ENCODE measurements at regions not wholly inside any gene's neighbourhood (a gene's known extent, or its start where the extent isn't known, plus 50 kb on each side); places are given as distances from the start of the nearest gene placed in this dataset.

DNA sequence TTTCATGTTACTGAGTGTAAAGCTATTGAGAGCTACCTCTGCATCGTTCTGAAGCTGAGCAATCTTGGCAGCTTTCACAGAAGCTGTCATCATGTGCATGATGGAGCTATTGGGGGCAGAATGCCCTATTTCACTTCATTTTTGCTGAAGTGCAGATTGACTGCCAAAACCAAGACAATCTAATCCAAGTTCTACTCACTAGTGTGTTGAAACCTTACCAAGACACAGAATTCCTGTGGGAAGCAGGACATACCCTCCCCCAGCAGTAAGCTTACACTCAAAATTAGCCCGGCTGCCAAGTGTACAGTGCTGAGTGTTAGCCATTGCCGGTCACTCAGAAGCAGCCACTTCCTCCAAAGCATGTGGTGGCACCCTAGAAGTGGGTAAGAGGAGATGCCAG is 177.3 kb upstream of the TENT5A start:
- TF ChIP-seq SAP30 (IDR thresholded peaks at IDR 0.05; ENCODE audit: insufficient read depth, insufficient replicate concordance, low read length) (no peak), KDM5A (IDR thresholded peaks at IDR 0.05; ENCODE audit: low read length) (no peak), SP4 (IDR thresholded peaks at IDR 0.05; ENCODE audit: low read length) (no peak), GABPA (IDR thresholded peaks at IDR 0.05; ENCODE audit: borderline replicate concordance, insufficient read depth, low read length) (no peak), NANOG (IDR thresholded peaks at IDR 0.05; ENCODE audit: insufficient read depth, low read depth, low read length, poor library complexity, severe bottlenecking) (no peak), ASH2L (IDR thresholded peaks at IDR 0.05; ENCODE audit: low read length) (no peak), SUZ12 (IDR thresholded peaks at IDR 0.05; ENCODE audit: low read length) (no peak), CHD1 (IDR thresholded peaks at IDR 0.05; ENCODE audit: low read depth, low read length) (no peak)
- TF ChIP-seq, protein P1, sequence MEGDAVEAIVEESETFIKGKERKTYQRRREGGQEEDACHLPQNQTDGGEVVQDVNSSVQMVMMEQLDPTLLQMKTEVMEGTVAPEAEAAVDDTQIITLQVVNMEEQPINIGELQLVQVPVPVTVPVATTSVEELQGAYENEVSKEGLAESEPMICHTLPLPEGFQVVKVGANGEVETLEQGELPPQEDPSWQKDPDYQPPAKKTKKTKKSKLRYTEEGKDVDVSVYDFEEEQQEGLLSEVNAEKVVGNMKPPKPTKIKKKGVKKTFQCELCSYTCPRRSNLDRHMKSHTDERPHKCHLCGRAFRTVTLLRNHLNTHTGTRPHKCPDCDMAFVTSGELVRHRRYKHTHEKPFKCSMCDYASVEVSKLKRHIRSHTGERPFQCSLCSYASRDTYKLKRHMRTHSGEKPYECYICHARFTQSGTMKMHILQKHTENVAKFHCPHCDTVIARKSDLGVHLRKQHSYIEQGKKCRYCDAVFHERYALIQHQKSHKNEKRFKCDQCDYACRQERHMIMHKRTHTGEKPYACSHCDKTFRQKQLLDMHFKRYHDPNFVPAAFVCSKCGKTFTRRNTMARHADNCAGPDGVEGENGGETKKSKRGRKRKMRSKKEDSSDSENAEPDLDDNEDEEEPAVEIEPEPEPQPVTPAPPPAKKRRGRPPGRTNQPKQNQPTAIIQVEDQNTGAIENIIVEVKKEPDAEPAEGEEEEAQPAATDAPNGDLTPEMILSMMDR (IDR thresholded peaks at IDR 0.05; ENCODE audit: control extremely low read depth in 1 of 3, insufficient read depth in 1 of 3, low read depth in 1 of 3, low read length in 3 of 3), result no peak
- H3K9ac ChIP-seq (replicated peaks in 1 of 4; ENCODE audit: extremely low read depth in 1 of 4, low read depth in 3 of 4, low read length in 3 of 4), result no peak overlapping the region
- H2BK12ac ChIP-seq (ENCODE audit: low read depth, low read length), result no peak overlapping the region
- no peak overlapping the region for H2BK20ac ChIP-seq (ENCODE audit: low read length)
- ChIA-PET POLR2A (ENCODE audit: partially characterized antibody) (no interaction called here), CTCF (ENCODE audit: partially characterized antibody) (interaction anchor here (0.6 to 1.1 kb wide), 2 partner anchors 15 to 484 kb away, joined by 3 read pairs; no protein-coding TSS in a partner anchor)
- H3K23me2 ChIP-seq (ENCODE audit: low read depth, low read length), result no peaks in the 10 kb centered on the region; the same call in 1 of the 2 replicates
- no peak overlapping the region for H2BK5ac ChIP-seq (ENCODE audit: low read depth, low read length)
- no peaks in the 10 kb centered on the region for H4K20me1 ChIP-seq (replicated peaks in 1 of 2; ENCODE audit: control insufficient read depth in 1 of 2, insufficient read depth in 2 of 2, low read length in 2 of 2)
- H3K4me1 ChIP-seq (replicated peaks in 1 of 4; ENCODE audit: control insufficient read depth in 3 of 4, insufficient read depth in 4 of 4, low read length in 3 of 4), result no peaks in the 10 kb centered on the region
- no peak overlapping the region for H4K5ac ChIP-seq (ENCODE audit: insufficient read length, low read depth, low read length)
- no peak overlapping the region for H3K18ac ChIP-seq (ENCODE audit: extremely low read depth, low read length)
- H3K36me3 ChIP-seq (ENCODE audit: control insufficient read depth in 2 of 4, insufficient read depth in 4 of 4, low read length in 3 of 4), result no peaks in the 10 kb centered on the region
- H2AK5ac ChIP-seq (ENCODE audit: low read depth, low read length), result no peak overlapping the region
- 78% methylated on average over 3 of the region's 3 CpGs; no CpG with 5 or more reads in 1 of the 2 experiments for WGBS, 2 experiments (ENCODE audit: extremely low coverage in 1 of 2, insufficient coverage in 1 of 2, insufficient read length in 1 of 2, insufficient replicate concordance in 2 of 2, low coverage in 1 of 2, low lambda C conversion rate in 2 of 2, missing lambda C conversion rate in 1 of 2)
- FAIRE-seq (no peak), DNase-seq (ENCODE audit: low read depth in 1 of 2, low spot score in 2 of 2) (no peak)
- no peak overlapping the region for H3K4me2 ChIP-seq (ENCODE audit: insufficient read depth in 1 of 2, low read depth in 2 of 2, low read length in 2 of 2)
- H2BK15ac ChIP-seq (ENCODE audit: low read length), result no peak overlapping the region
- no peak overlapping the region for H3K4ac ChIP-seq (replicated peaks; ENCODE audit: insufficient read length, low read depth, low read length)
- H3K9me3 ChIP-seq (ENCODE audit: insufficient read depth in 2 of 2, low read depth in 1 of 2, low read length in 1 of 2), result no peaks in the 10 kb centered on the region
- H3K79me1 ChIP-seq (ENCODE audit: low read depth, low read length), result no peaks in the 10 kb centered on the region
- H3K23ac ChIP-seq (ENCODE audit: insufficient read length), result no peak overlapping the region
- H3K79me2 ChIP-seq (ENCODE audit: control insufficient read depth in 1 of 2, insufficient read depth in 2 of 2, low read length in 2 of 2), result no peaks in the 10 kb centered on the region
- H3K14ac ChIP-seq (ENCODE audit: insufficient read length), result no peak overlapping the region
- no peak overlapping the region for H3K4me3 ChIP-seq (ENCODE audit: extremely low read depth in 1 of 4, insufficient read depth in 2 of 4, low read depth in 3 of 4, low read length in 4 of 4)
- H3K56ac ChIP-seq (replicated peaks; ENCODE audit: insufficient read length, low read depth, low read length), result no peak overlapping the region
- H4K91ac ChIP-seq (replicated peaks; ENCODE audit: insufficient read length, low read length), result no peak overlapping the region
- H3K27me3 ChIP-seq (replicated peaks in 1 of 4; ENCODE audit: control insufficient read depth in 3 of 4, extremely low read depth in 1 of 4, insufficient read depth in 3 of 4, low read length in 3 of 4), result peaks cover 0 to 2% (median 0%) of the 10 kb centered on the region in 4 experiments; a peak in 1 of 7 replicates
- H2AFZ ChIP-seq (ENCODE audit: low read length), result no peak overlapping the region
- H4K8ac ChIP-seq (ENCODE audit: extremely low read depth, insufficient read depth, low read length), result no peak overlapping the region
- H2BK120ac ChIP-seq (replicated peaks; ENCODE audit: low read depth, low read length), result no peak overlapping the region
- no peak overlapping the region for H3K27ac ChIP-seq (ENCODE audit: low read depth, low read length)

All from H1 (cell line).